ENCODE measurements at regions not wholly inside any gene's neighbourhood (a gene's known extent, or its start where the extent isn't known, plus 50 kb on each side); places are given as distances from the start of the nearest gene placed in this dataset.

- no peak overlapping the region for H3K4me2 ChIP-seq (ENCODE audit: insufficient read depth, low read length)
- no peaks in the 10 kb centered on the region for H3K9me3 ChIP-seq (ENCODE audit: insufficient read depth, low read length, severe bottlenecking)
- DNase-seq (no peak), ATAC-seq (ENCODE audit: insufficient read depth, low read depth) (no peak)
- no peaks in the 10 kb centered on the region for H3K27me3 ChIP-seq (ENCODE audit: insufficient read depth, low read length, poor library complexity)
- H2AFZ ChIP-seq (ENCODE audit: low read depth, low read length), result no peak overlapping the region
- TF ChIP-seq EZH2 (IDR thresholded peaks at IDR 0.05; ENCODE audit: borderline replicate concordance, low read depth, low read length, severe bottlenecking) (no peak), CTCF (IDR thresholded peaks at IDR 0.05; ENCODE audit: borderline replicate concordance, extremely low read depth, low read length, poor library complexity, severe bottlenecking) (no peak)
- H3K36me3 ChIP-seq (ENCODE audit: insufficient read depth, low read length), result no peaks in the 10 kb centered on the region
- H3K4me1 ChIP-seq (ENCODE audit: insufficient read depth, low read length), result no peaks in the 10 kb centered on the region
- no peaks in the 10 kb centered on the region for H4K20me1 ChIP-seq (ENCODE audit: insufficient read depth, low read length)
- no peak overlapping the region for H3K4me3 ChIP-seq (ENCODE audit: low read depth in 1 of 2, low read length in 2 of 2)
- H3K27ac ChIP-seq (ENCODE audit: low read length), result no peak overlapping the region
- H3K79me2 ChIP-seq (ENCODE audit: insufficient read depth, low read length), result no peaks in the 10 kb centered on the region
- H3K9ac ChIP-seq (ENCODE audit: low read depth, low read length), result no peak overlapping the region
Observed at GRCh38 chr3:55341502-55342031, 145.5 kb downstream of the WNT5A start.

GRCh38 chr3:55339819-55340218 lies 147.3 kb downstream of the WNT5A start:
- Histone ChIP-seq H3K79me2 (ENCODE audit: insufficient read depth, low read length) (no peaks in the 10 kb centered on the region), H4K20me1 (ENCODE audit: insufficient read depth, low read length) (no peaks in the 10 kb centered on the region), H3K36me3 (ENCODE audit: insufficient read depth, low read length) (no peaks in the 10 kb centered on the region), H3K4me2 (ENCODE audit: insufficient read depth, low read length) (no peak overlapping the region), H2AFZ (ENCODE audit: low read depth, low read length) (no peak overlapping the region), H3K9me3 (ENCODE audit: insufficient read depth, low read length, severe bottlenecking) (no peaks in the 10 kb centered on the region), H3K27ac (ENCODE audit: low read length) (no peak overlapping the region), H3K4me3 (ENCODE audit: low read depth in 1 of 2, low read length in 2 of 2) (no peak overlapping the region), H3K4me1 (ENCODE audit: insufficient read depth, low read length) (no peaks in the 10 kb centered on the region), H3K9ac (ENCODE audit: low read depth, low read length) (no peak overlapping the region), H3K27me3 (ENCODE audit: insufficient read depth, low read length, poor library complexity) (no peaks in the 10 kb centered on the region)
- ATAC-seq (ENCODE audit: insufficient read depth, low read depth) (no peak), DNase-seq (no peak)
- TF ChIP-seq EZH2 (IDR thresholded peaks at IDR 0.05; ENCODE audit: borderline replicate concordance, low read depth, low read length, severe bottlenecking), result no peak
- TF ChIP-seq CTCF (IDR thresholded peaks at IDR 0.05; ENCODE audit: borderline replicate concordance, extremely low read depth, low read length, poor library complexity, severe bottlenecking), result no peak

GRCh38 chr3:55339390-55339789 lies 147.7 kb downstream of the WNT5A start:
- TF ChIP-seq CTCF (IDR thresholded peaks at IDR 0.05; ENCODE audit: borderline replicate concordance, extremely low read depth, low read length, poor library complexity, severe bottlenecking) (no peak), EZH2 (IDR thresholded peaks at IDR 0.05; ENCODE audit: borderline replicate concordance, low read depth, low read length, severe bottlenecking) (no peak)
- H3K9ac ChIP-seq (ENCODE audit: low read depth, low read length), result no peak overlapping the region
- no peak overlapping the region for H2AFZ ChIP-seq (ENCODE audit: low read depth, low read length)
- no peak overlapping the region for H3K27ac ChIP-seq (ENCODE audit: low read length)
- H3K27me3 ChIP-seq (ENCODE audit: insufficient read depth, low read length, poor library complexity), result no peaks in the 10 kb centered on the region
- DNase-seq, result no peak
- ATAC-seq (ENCODE audit: insufficient read depth, low read depth), result no peak
- no peak overlapping the region for H3K4me3 ChIP-seq (ENCODE audit: low read depth in 1 of 2, low read length in 2 of 2)
- no peaks in the 10 kb centered on the region for H3K4me1 ChIP-seq (ENCODE audit: insufficient read depth, low read length)
- H3K79me2 ChIP-seq (ENCODE audit: insufficient read depth, low read length), result no peaks in the 10 kb centered on the region
- no peaks in the 10 kb centered on the region for H3K9me3 ChIP-seq (ENCODE audit: insufficient read depth, low read length, severe bottlenecking)
- no peaks in the 10 kb centered on the region for H4K20me1 ChIP-seq (ENCODE audit: insufficient read depth, low read length)
- H3K4me2 ChIP-seq (ENCODE audit: insufficient read depth, low read length), result no peak overlapping the region
- H3K36me3 ChIP-seq (ENCODE audit: insufficient read depth, low read length), result no peaks in the 10 kb centered on the region

Measured in DND-41 (cell line).